Panc1 (cell line): ENCODE measurements at regions not wholly inside any gene's neighbourhood (a gene's known extent, or its start where the extent isn't known, plus 50 kb on each side); places are given as distances from the start of the nearest gene placed in this dataset.

ENCODE experiments used
- ATAC-seq: fragments of 200-7000 bp; cut with Tn5 transposase; 2 replicates; pipeline ENCODE4 v1.9.1; 2020; ENCODE audit warnings: mild to moderate bottlenecking, moderate library complexity
- BruUV-seq: library from RNA; stranded (reverse); fragments of 400-500 nt; replicated peaks from 2 replicates; lab custom pipeline; 2021; lab: Mats Ljungman, UMichigan
- CTCF ChIA-PET: fragments of 300-600 bp; sonication (Branson Sonifier 250); formaldehyde crosslinking; loops from one replicate; lab custom pipeline; 2022; ENCODE audit warnings: antibody characterized with exemption; lab: Charles Lee
- POLR2A ChIA-PET: fragments of 300-600 bp; sonication (Branson Sonifier 250); formaldehyde crosslinking; loops from one replicate; lab custom pipeline; 2022; ENCODE audit warnings: antibody characterized with exemption; lab: Charles Lee
- DNase-seq: peaks from one replicate; pipeline ENCODE4 v3.0.0-alpha.2; 2010; ENCODE audit warnings: low read depth, low spot score
- H3K27ac ChIP-seq: 2 replicates; pipeline ENCODE4 v1.5.1; 2011; ENCODE audit warnings: mild to moderate bottlenecking, low read length, inconsistent platforms
- H3K27me3 ChIP-seq: fragments of 200-500 bp; sonication (Bioruptor generic); 2 replicates; pipeline ENCODE4 v1.6.0; 2014; ENCODE audit warnings: low read length, inconsistent platforms; ENCODE audit not compliant: control insufficient read depth, insufficient read depth
- H3K36me3 ChIP-seq: fragments of 200-500 bp; sonication (Bioruptor generic); 2 replicates; pipeline ENCODE4 v1.5.1; 2014; ENCODE audit warnings: inconsistent platforms, mild to moderate bottlenecking, low read length, moderate library complexity; ENCODE audit not compliant: control insufficient read depth, insufficient read depth
- H3K4me1 ChIP-seq: 2 replicates; pipeline ENCODE4 v1.5.1; 2011; ENCODE audit warnings: inconsistent platforms, mild to moderate bottlenecking, low read length, moderate library complexity; ENCODE audit not compliant: control insufficient read depth, insufficient read depth
- H3K4me3 ChIP-seq, 2 experiments: 2 replicates each; pipeline ENCODE4 v1.5.1; 2011 to 2012; ENCODE audit warnings: low read depth in 2 of 2, low read length in 2 of 2, mild to moderate bottlenecking in 2 of 2, inconsistent platforms in 1 of 2, moderate library complexity in 1 of 2
- H3K9me3 ChIP-seq: fragments of 200-500 bp; sonication (Bioruptor generic); 2 replicates; pipeline ENCODE4 v1.5.1; 2014; ENCODE audit warnings: low read depth, mild to moderate bottlenecking, inconsistent platforms, low read length, moderate library complexity; ENCODE audit not compliant: control insufficient read depth, insufficient read depth
- CTCF ChIP-seq: fragments of 450-650 bp; IDR thresholded peaks from 2 replicates; pipeline ENCODE4 v1.5.1; 2017; ENCODE audit warnings: mild to moderate bottlenecking
- POLR2AphosphoS5 ChIP-seq: IDR thresholded peaks from 2 replicates; pipeline ENCODE4 v1.6.1; 2012; ENCODE audit warnings: mild to moderate bottlenecking, low read depth, low read length, moderate library complexity
- REST ChIP-seq, 2 experiments: IDR thresholded peaks; 2 replicates each; pipeline ENCODE4 v1.6.1; 2011 to 2012; ENCODE audit warnings: low read depth in 2 of 2, control low read depth in 1 of 2, low read length in 1 of 2, mild to moderate bottlenecking in 1 of 2, moderate library complexity in 1 of 2; ENCODE audit not compliant: insufficient read depth in 1 of 2
- SIN3A ChIP-seq: IDR thresholded peaks from 2 replicates; pipeline ENCODE4 v1.6.1; 2012; ENCODE audit warnings: low read depth, mild to moderate bottlenecking, low read length, moderate library complexity, borderline replicate concordance; ENCODE audit not compliant: insufficient read depth
- TCF7L2 ChIP-seq: IDR thresholded peaks from 2 replicates; pipeline ENCODE4 v1.6.1; 2011; ENCODE audit warnings: mild to moderate bottlenecking, low read depth, low read length, inconsistent platforms
- in situ Hi-C: cut with HindIII; loops from 2 replicates; pipeline ENCODE4 v1.10.0; 2016; ENCODE audit warnings: low sequenced_read_pairs, low pct_unique_long_range_greater_than_20kb
- intact Hi-C: fragments of 100-400 bp; cut with micrococcal nuclease; formaldehyde crosslinking; loops from one replicate; pipeline ENCODE4 v1.10.0; 2022; ENCODE audit not compliant: unreplicated experiment

GRCh38 chr12:30045171-30045570 is 261.4 kb upstream of the TMTC1 start:
- ChIA-PET CTCF (no interaction called here), POLR2A (no interaction called here)
- BruUV-seq = no TSS peak
- ATAC-seq = no peak
- Histone ChIP-seq H3K4me3 (no peak overlapping the region), H3K27me3 (no peaks in the 10 kb centered on the region), H3K36me3 (no peaks in the 10 kb centered on the region), H3K9me3 (no peaks in the 10 kb centered on the region), H3K27ac (no peak overlapping the region), H3K4me1 (no peaks in the 10 kb centered on the region)
- intact Hi-C loops (no loop called here), in situ Hi-C loops (no loop called here)
- no peak for TF ChIP-seq SIN3A
- no peak for TF ChIP-seq CTCF
- no peak for TF ChIP-seq REST (IDR thresholded peaks at IDR 0.05; ENCODE audit: insufficient read depth in 1 of 2, low read depth in 2 of 2, low read length in 1 of 2)
- no peak for TF ChIP-seq POLR2AphosphoS5
- TF ChIP-seq TCF7L2 = no peak
- no peak for DNase-seq

- H3K27me3 ChIP-seq = no peaks in the 10 kb centered on the region
- no TSS peak for BruUV-seq
- H3K27ac ChIP-seq = no peak overlapping the region
- ChIA-PET CTCF (no interaction called here), POLR2A (no interaction called here)
- in situ Hi-C loops (no loop called here), intact Hi-C loops (no loop called here)
- no peaks in the 10 kb centered on the region for H3K36me3 ChIP-seq
- H3K4me3 ChIP-seq = no peak overlapping the region
- no peak for DNase-seq
- TF ChIP-seq REST (IDR thresholded peaks at IDR 0.05; ENCODE audit: insufficient read depth in 1 of 2, low read depth in 2 of 2, low read length in 1 of 2) (no peak), CTCF (no peak), TCF7L2 (no peak), POLR2AphosphoS5 (no peak), SIN3A (no peak)
- no peaks in the 10 kb centered on the region for H3K9me3 ChIP-seq
- ATAC-seq = no peak
- no peaks in the 10 kb centered on the region for H3K4me1 ChIP-seq
Measured at GRCh38 chr12:30044206-30044605, 260.5 kb upstream of the TMTC1 start.
